Stimulated activated naive CD8-positive, alpha-beta T cell treated with anti-CD3 and anti-CD28 coated beads, Interleukin-15, Interleukin-2, amounts not matched to agents 100 ng/mL and 50 ng/mL, for 24 hours (primary cell): ENCODE measurements at regions not wholly inside any gene's neighbourhood (a gene's known extent, or its start where the extent isn't known, plus 50 kb on each side); places are given as distances from the start of the nearest gene placed in this dataset.

Experiments used
- H3K27ac Mint-ChIP-seq: one replicate; pipeline ENCODE4 v1.8.0; 2021; ENCODE audit warnings: mild to moderate bottlenecking, mixed read lengths
- H3K27me3 Mint-ChIP-seq: one replicate; pipeline ENCODE4 v1.8.0; 2021; ENCODE audit warnings: mixed read lengths
- H3K36me3 Mint-ChIP-seq: one replicate; pipeline ENCODE4 v1.8.0; 2021; ENCODE audit warnings: low read depth, mixed read lengths
- H3K4me1 Mint-ChIP-seq: one replicate; pipeline ENCODE4 v1.8.0; 2021; ENCODE audit warnings: low read depth, mixed read lengths
- H3K4me3 Mint-ChIP-seq: one replicate; pipeline ENCODE4 v1.8.0; 2021; ENCODE audit warnings: mild to moderate bottlenecking, mixed read lengths
- H3K9me3 Mint-ChIP-seq: one replicate; pipeline ENCODE4 v1.8.0; 2021; ENCODE audit warnings: mixed read lengths

GRCh38 chr2:215692387-215693079 lies 256.7 kb upstream of the FN1 start:
- H3K27ac Mint-ChIP-seq = no peak overlapping the region
- H3K4me3 Mint-ChIP-seq = no peak overlapping the region
- no peaks in the 10 kb centered on the region for H3K4me1 Mint-ChIP-seq
- H3K36me3 Mint-ChIP-seq = no peaks in the 10 kb centered on the region
- peaks cover 3% of the 10 kb centered on the region for H3K9me3 Mint-ChIP-seq
- H3K27me3 Mint-ChIP-seq = peaks cover 10% of the 10 kb centered on the region

- Mint-ChIP-seq H3K36me3 (no peaks in the 10 kb centered on the region), H3K4me1 (no peaks in the 10 kb centered on the region), H3K4me3 (no peak overlapping the region), H3K27me3 (peaks cover 10% of the 10 kb centered on the region), H3K9me3 (peaks cover 3% of the 10 kb centered on the region), H3K27ac (no peak overlapping the region)
Measured at GRCh38 chr2:215691346-215691745, 255.5 kb upstream of the FN1 start.

- H3K36me3 Mint-ChIP-seq = no peaks in the 10 kb centered on the region
- peaks cover under 1% of the 10 kb centered on the region for H3K4me1 Mint-ChIP-seq
- peaks cover 5% of the 10 kb centered on the region for H3K9me3 Mint-ChIP-seq
- H3K4me3 Mint-ChIP-seq = no peak overlapping the region
- peaks cover 4% of the 10 kb centered on the region for H3K27me3 Mint-ChIP-seq
- peak overlapping the region; percentile 41 for H3K27ac Mint-ChIP-seq
Measured at GRCh38 chr2:215687149-215688031, 251.5 kb upstream of the FN1 start.

GRCh38 chr2:215685238-215685990 lies 249.5 kb upstream of the FN1 start:
- Mint-ChIP-seq H3K27me3 (no peaks in the 10 kb centered on the region), H3K9me3 (peaks cover 5% of the 10 kb centered on the region), H3K27ac (no peak overlapping the region), H3K4me3 (no peak overlapping the region), H3K36me3 (no peaks in the 10 kb centered on the region), H3K4me1 (peaks cover 20% of the 10 kb centered on the region)

- no peaks in the 10 kb centered on the region for H3K27me3 Mint-ChIP-seq
- H3K9me3 Mint-ChIP-seq = peaks cover 5% of the 10 kb centered on the region
- no peak overlapping the region for H3K27ac Mint-ChIP-seq
- H3K4me1 Mint-ChIP-seq = peaks cover 22% of the 10 kb centered on the region
- no peak overlapping the region for H3K4me3 Mint-ChIP-seq
- no peaks in the 10 kb centered on the region for H3K36me3 Mint-ChIP-seq
Measured at GRCh38 chr2:215684448-215685237, 248.8 kb upstream of the FN1 start.

GRCh38 chr2:215683295-215683694 lies 247.4 kb upstream of the FN1 start:
- no peaks in the 10 kb centered on the region for H3K36me3 Mint-ChIP-seq
- H3K27ac Mint-ChIP-seq = no peak overlapping the region
- H3K27me3 Mint-ChIP-seq = no peaks in the 10 kb centered on the region
- H3K4me3 Mint-ChIP-seq = no peak overlapping the region
- peaks cover 22% of the 10 kb centered on the region for H3K4me1 Mint-ChIP-seq
- H3K9me3 Mint-ChIP-seq = peaks cover 5% of the 10 kb centered on the region

GRCh38 chr2:215681799-215682596 lies 246.1 kb upstream of the FN1 start:
- no peaks in the 10 kb centered on the region for H3K27me3 Mint-ChIP-seq
- peaks cover 5% of the 10 kb centered on the region for H3K9me3 Mint-ChIP-seq
- no peak overlapping the region for H3K27ac Mint-ChIP-seq
- H3K4me3 Mint-ChIP-seq = peak overlapping the region; percentile 8
- H3K36me3 Mint-ChIP-seq = no peaks in the 10 kb centered on the region
- peaks cover 22% of the 10 kb centered on the region for H3K4me1 Mint-ChIP-seq

- no peaks in the 10 kb centered on the region for H3K27me3 Mint-ChIP-seq
- no peaks in the 10 kb centered on the region for H3K36me3 Mint-ChIP-seq
- peak overlapping the region; percentile 75 for H3K27ac Mint-ChIP-seq
- peaks cover 5% of the 10 kb centered on the region for H3K9me3 Mint-ChIP-seq
- H3K4me1 Mint-ChIP-seq = peaks cover 22% of the 10 kb centered on the region
- H3K4me3 Mint-ChIP-seq = peak overlapping the region; percentile 35
Measured at GRCh38 chr2:215680605-215681598, 245.0 kb upstream of the FN1 start.

GRCh38 chr2:215678094-215678493 lies 242.2 kb upstream of the FN1 start:
- H3K27ac Mint-ChIP-seq = no peak overlapping the region
- no peaks in the 10 kb centered on the region for H3K9me3 Mint-ChIP-seq
- no peaks in the 10 kb centered on the region for H3K27me3 Mint-ChIP-seq
- H3K36me3 Mint-ChIP-seq = no peaks in the 10 kb centered on the region
- peaks cover 22% of the 10 kb centered on the region for H3K4me1 Mint-ChIP-seq
- no peak overlapping the region for H3K4me3 Mint-ChIP-seq

- Mint-ChIP-seq H3K36me3 (no peaks in the 10 kb centered on the region), H3K9me3 (no peaks in the 10 kb centered on the region), H3K27me3 (no peaks in the 10 kb centered on the region), H3K4me3 (no peak overlapping the region), H3K4me1 (peaks cover 22% of the 10 kb centered on the region), H3K27ac (no peak overlapping the region)
Measured at GRCh38 chr2:215677481-215677880, 241.6 kb upstream of the FN1 start.

GRCh38 chr2:215672406-215672805 lies 236.5 kb upstream of the FN1 start:
- H3K27me3 Mint-ChIP-seq = no peaks in the 10 kb centered on the region
- no peak overlapping the region for H3K4me3 Mint-ChIP-seq
- H3K27ac Mint-ChIP-seq = no peak overlapping the region
- no peaks in the 10 kb centered on the region for H3K36me3 Mint-ChIP-seq
- no peaks in the 10 kb centered on the region for H3K9me3 Mint-ChIP-seq
- no peaks in the 10 kb centered on the region for H3K4me1 Mint-ChIP-seq

GRCh38 chr2:215671691-215672090 lies 235.8 kb upstream of the FN1 start:
- no peaks in the 10 kb centered on the region for H3K36me3 Mint-ChIP-seq
- H3K4me1 Mint-ChIP-seq = no peaks in the 10 kb centered on the region
- no peak overlapping the region for H3K4me3 Mint-ChIP-seq
- H3K9me3 Mint-ChIP-seq = no peaks in the 10 kb centered on the region
- H3K27me3 Mint-ChIP-seq = no peaks in the 10 kb centered on the region
- no peak overlapping the region for H3K27ac Mint-ChIP-seq

GRCh38 chr2:215671244-215671643 lies 235.4 kb upstream of the FN1 start:
- Mint-ChIP-seq H3K36me3 (no peaks in the 10 kb centered on the region), H3K9me3 (no peaks in the 10 kb centered on the region), H3K4me3 (no peak overlapping the region), H3K27me3 (no peaks in the 10 kb centered on the region), H3K27ac (no peak overlapping the region), H3K4me1 (no peaks in the 10 kb centered on the region)
